Thyroid gland (tissue), 4 donors: ENCODE measurements at regions not wholly inside any gene's neighbourhood (a gene's known extent, or its start where the extent isn't known, plus 50 kb on each side); places are given as distances from the start of the nearest gene placed in this dataset.
"Not testable (repeated sequence)": the region's sequence is repeated elsewhere in the genome, so short reads cannot be mapped to it uniquely, and the experiment has no call there.

Experiments
- DNase-seq, 2 donors: peaks; one replicate each; pipeline ENCODE4 v3.0.0-alpha.2; 2019
- H3K27ac ChIP-seq, 3 donors: fragments of 200-600 bp; sonication (generic); 1 replicate in 2 of 3; 2 replicates in 1 of 3; pipeline ENCODE4 v1.5.1; 2016 to 2019; ENCODE audit warnings: mild to moderate bottlenecking in 1 of 3, moderate library complexity in 1 of 3
- H3K27me3 ChIP-seq: fragments of 200-600 bp; sonication (generic); one replicate; pipeline ENCODE4 v1.5.1; 2019
- H3K36me3 ChIP-seq, 2 donors: fragments of 200-600 bp; sonication (generic); one replicate each; pipeline ENCODE4 v1.5.1; 2016 to 2019
- H3K4me1 ChIP-seq, 2 donors: fragments of 200-600 bp; sonication (generic); one replicate each; pipeline ENCODE4 v1.5.1; 2017 to 2019
- H3K4me3 ChIP-seq, 3 donors: fragments of 200-600 bp; sonication (generic); replicated peaks in 1 of 3; 1 replicate in 2 of 3; 2 replicates in 1 of 3; pipeline ENCODE4 v1.5.1; 2016; ENCODE audit warnings: mild to moderate bottlenecking in 1 of 3
- H3K9me3 ChIP-seq: fragments of 200-600 bp; sonication (generic); one replicate; pipeline ENCODE4 v1.5.1; 2017
- CTCF ChIP-seq, 6 experiments: fragments of 200-600 bp in 3 of 6; fragments of 450-650 bp in 3 of 6; sonication (generic) in 3 of 6; IDR thresholded peaks; one replicate each; pipeline ENCODE4 v1.5.1; 2016 to 2019; ENCODE audit warnings: antibody characterized with exemption in 6 of 6, mild to moderate bottlenecking in 2 of 6, inconsistent platforms in 1 of 6, moderate library complexity in 1 of 6
- POLR2A ChIP-seq, 2 donors: fragments of 450-650 bp; IDR thresholded peaks; one replicate each; pipeline ENCODE4 v1.6.1; 2017; ENCODE audit warnings: antibody characterized with exemption in 2 of 2, mild to moderate bottlenecking in 2 of 2, moderate library complexity in 1 of 2
- WGBS, 2 donors: methylation state at CpG; one replicate each; pipeline ENCODE4 v1.1.5; 2017; 5-methylcytosine and 5-hydroxymethylcytosine counted together
- intact Hi-C: fragments of 100-400 bp; cut with DNase I; formaldehyde crosslinking; loops from one replicate; pipeline ENCODE4 v1.15.1; 2023

DNA sequence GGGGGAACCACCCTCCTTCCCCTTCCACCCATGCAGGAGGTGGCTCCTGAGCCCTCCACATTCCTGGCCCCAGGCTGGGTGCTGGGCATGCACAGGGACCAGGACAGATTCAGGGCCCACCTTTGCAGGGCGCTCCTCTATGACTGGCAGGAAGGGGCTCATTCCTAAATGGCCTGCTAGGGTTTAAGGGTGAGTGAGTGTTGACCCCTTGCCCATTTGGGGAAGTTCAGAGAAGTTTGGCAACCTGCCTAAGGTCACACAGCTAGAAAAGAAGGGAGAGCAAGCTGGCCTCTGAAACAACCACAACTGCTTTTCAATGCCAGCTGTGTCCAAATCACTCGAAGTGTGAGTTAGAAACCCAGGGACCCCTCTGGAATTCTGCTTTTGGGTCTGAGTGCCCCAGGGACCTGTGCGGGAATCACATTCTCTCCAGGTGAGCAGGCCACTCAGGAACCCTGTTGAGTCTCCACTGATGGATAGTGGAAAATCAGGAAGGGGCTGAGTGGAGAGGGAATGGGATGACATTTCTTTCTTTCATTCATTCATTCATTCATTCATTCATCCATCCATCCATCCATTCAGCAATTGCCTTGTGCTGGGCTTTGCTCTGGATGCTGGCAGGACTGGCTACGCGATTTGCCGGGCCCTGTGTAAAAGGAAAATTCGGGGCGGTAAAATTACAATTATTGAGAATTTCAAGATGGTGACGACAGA lies 191.9 kb downstream of the C9orf50 start:
- Histone ChIP-seq H3K4me1 (peaks cover 34 to 49% of the 10 kb centered on the region in 2 donors), H3K36me3 (no peaks in the 10 kb centered on the region), H3K27me3 (no peaks in the 10 kb centered on the region), H3K27ac (no peak overlapping the region), H3K4me3 (no peak overlapping the region), H3K9me3 (no peaks in the 10 kb centered on the region)
- WGBS, 2 donors, result 82 to 86% methylated on average over 8 to 9 of the region's 9 CpGs
- intact Hi-C loops, result no loop called here
- TF ChIP-seq POLR2A (IDR thresholded peaks at IDR 0.05) (no peak), CTCF (IDR thresholded peaks at IDR 0.05) (no peak)
- DNase-seq, result peak in 1 of 2 donors; percentile 39

GRCh38 chr9:129427149-129427548 lies 193.8 kb downstream of the C9orf50 start:
- intact Hi-C loops, result no loop called here
- Histone ChIP-seq H3K4me3 (no peak overlapping the region), H3K36me3 (no peaks in the 10 kb centered on the region), H3K27ac (no peak overlapping the region), H3K9me3 (no peaks in the 10 kb centered on the region), H3K27me3 (no peaks in the 10 kb centered on the region), H3K4me1 (peaks cover 21 to 43% of the 10 kb centered on the region in 2 donors)
- no peak for DNase-seq
- TF ChIP-seq POLR2A (IDR thresholded peaks at IDR 0.05), result no peak
- TF ChIP-seq CTCF (IDR thresholded peaks at IDR 0.05), result no peak
- WGBS, 2 donors, result 76 to 78% methylated on average over 9 of the region's 9 CpGs

DNA sequence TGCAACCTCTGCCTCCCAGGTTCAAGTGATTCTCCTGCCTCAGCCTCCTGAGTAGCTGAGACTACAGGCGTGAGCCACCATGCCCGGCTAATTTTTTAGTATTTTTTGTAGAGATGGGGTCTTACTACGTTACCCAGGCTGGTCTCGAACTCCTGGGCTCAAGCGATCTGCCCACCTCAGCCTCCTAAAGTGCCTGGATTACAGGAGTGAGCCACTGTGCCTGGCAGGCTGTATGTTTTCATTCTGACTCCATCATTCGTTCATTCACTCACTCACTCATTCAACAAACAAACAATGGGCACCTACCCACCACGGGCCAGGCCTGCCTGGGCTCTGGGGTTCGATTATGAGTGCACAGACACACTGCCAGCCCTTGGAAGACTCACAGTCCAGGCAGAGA lies 197.1 kb downstream of the C9orf50 start:
- H3K27me3 ChIP-seq, H3K36me3 ChIP-seq, intact Hi-C loops, H3K4me3 ChIP-seq, H3K27ac ChIP-seq, H3K9me3 ChIP-seq, DNase-seq: not testable (repeated sequence)
- 89 to 96% methylated on average over 8 of the region's 8 CpGs for WGBS, 2 donors
- H3K4me1 ChIP-seq, result peaks cover 3 to 22% of the 10 kb centered on the region in 2 donors

- no peak for DNase-seq
- Histone ChIP-seq H3K4me1 (peaks cover 0 to 17% of the 10 kb centered on the region in 2 donors), H3K9me3 (no peaks in the 10 kb centered on the region), H3K4me3 (no peak overlapping the region), H3K27me3 (no peaks in the 10 kb centered on the region), H3K27ac (no peak overlapping the region), H3K36me3 (no peaks in the 10 kb centered on the region)
- WGBS, 2 donors, result 82 to 87% methylated on average over 6 of the region's 6 CpGs
- TF ChIP-seq POLR2A (IDR thresholded peaks at IDR 0.05), result no peak
- no peak for TF ChIP-seq CTCF (IDR thresholded peaks at IDR 0.05)
- intact Hi-C loops, result no loop called here
Observed at GRCh38 chr9:129423216-129423615, 197.7 kb downstream of the C9orf50 start.

GRCh38 chr9:129422843-129423192 lies 198.1 kb downstream of the C9orf50 start:
- DNase-seq, result no peak
- H3K36me3 ChIP-seq, result no peaks in the 10 kb centered on the region
- no peak overlapping the region for H3K4me3 ChIP-seq
- WGBS, 2 donors, result 55 to 84% methylated on average over 4 to 12 of the region's 12 CpGs
- H3K4me1 ChIP-seq, result peaks cover 0 to 17% of the 10 kb centered on the region in 2 donors
- H3K27me3 ChIP-seq, result no peaks in the 10 kb centered on the region
- no peak overlapping the region for H3K27ac ChIP-seq
- no peaks in the 10 kb centered on the region for H3K9me3 ChIP-seq
- no peak for TF ChIP-seq CTCF (IDR thresholded peaks at IDR 0.05)
- no peak for TF ChIP-seq POLR2A (IDR thresholded peaks at IDR 0.05)
- intact Hi-C loops, result no loop called here
